HT-29 (cell line): ENCODE measurements at regions not wholly inside any gene's neighbourhood (a gene's known extent, or its start where the extent isn't known, plus 50 kb on each side); places are given as distances from the start of the nearest gene placed in this dataset.

Experiments
- DNase-seq: peaks from one replicate; pipeline ENCODE4 v3.0.0-alpha.2; 2015; ENCODE audit warnings: low spot score

DNA sequence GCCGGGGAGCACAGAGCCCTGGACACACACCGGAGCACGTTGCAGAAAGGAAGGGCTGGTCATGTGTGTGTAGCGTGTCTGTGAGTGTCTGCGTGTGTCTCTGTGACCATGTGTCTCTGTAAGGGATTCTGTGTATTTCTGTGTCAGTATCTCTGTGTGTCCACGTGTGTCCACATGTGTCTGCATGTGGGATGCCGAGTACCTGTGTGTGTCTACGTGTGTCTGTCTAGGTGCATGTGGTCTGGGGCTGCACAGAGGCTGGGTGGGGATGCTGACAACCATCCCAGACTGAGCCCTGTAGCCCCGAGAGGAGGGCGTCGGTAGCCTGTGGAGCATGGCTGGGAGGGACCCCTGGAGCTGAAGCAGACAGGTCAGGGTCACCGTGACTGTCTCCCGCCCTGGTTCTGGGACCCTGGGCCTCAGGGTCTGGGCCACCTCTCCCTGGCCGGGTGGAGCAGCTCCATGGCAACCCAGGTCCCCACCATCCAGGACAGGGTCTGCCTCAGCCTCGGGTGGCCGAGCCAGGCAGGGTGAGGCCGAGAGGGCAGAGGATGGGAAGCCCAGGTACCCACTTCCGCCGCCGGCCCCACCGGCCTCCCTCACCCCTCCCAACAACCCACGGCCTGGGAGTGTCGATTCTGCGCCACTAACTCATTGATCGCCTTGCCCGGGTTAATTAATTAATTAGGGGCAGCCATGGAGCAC is 122.7 kb downstream of the FAM53A start:
- DNase-seq = no peak

DNA sequence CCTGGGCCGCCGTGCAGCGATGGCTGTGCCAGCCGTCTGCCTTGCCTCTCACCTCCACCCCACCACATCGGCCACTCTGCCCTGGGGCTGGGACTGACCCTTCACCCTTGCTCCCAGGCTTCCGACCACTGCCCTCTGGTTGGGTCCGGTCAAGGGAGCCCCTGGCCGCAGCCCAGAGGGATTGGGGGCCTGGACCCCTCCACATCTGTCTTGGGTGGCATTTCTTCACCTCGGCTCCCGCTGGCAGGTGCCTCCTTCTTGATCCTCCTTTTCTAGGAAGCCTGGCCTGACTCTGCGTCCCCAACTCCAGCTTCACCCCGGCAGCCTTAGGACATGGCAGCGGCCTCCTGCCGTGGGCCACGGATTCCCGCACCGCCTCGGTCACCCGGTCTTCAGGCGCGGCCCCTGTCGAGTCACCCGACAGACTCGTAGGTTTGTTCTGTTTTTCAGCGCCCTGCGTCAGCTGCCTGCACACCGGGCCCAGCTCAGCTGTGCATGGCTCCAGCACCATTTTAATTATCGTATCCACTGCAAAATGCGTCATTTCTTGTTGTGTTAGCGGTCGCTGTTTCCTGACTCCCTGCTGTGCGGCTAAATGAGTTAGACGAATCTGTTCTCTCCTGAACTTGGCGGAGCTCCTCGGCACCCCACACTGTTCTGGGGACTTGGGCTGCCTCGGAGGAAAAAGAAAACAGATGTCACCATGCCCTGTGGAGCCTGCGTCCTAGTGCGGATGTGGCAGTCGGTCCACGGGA is 124.0 kb downstream of the FAM53A start:
- DNase-seq = no peak

DNA sequence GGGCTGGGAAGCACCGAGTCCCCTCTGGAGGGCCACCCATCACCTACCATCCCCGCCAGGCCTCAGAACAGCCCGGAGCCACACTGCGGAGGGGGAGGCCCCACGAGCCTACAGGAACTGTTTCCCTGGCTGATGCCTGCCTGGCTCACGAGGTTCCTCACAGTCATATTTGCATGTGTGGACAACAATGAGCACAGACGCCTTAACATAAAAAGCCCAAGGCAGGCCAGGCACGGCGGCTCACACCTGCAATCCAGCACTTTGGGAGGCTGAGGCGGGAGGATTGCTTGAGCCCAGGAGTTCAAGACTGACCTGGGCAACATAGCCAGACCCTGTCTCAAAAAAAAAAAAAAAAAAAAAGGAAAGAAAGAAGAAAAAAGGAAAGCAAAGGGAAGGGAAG is 125.9 kb downstream of the FAM53A start:
- DNase-seq = no peak

DNA sequence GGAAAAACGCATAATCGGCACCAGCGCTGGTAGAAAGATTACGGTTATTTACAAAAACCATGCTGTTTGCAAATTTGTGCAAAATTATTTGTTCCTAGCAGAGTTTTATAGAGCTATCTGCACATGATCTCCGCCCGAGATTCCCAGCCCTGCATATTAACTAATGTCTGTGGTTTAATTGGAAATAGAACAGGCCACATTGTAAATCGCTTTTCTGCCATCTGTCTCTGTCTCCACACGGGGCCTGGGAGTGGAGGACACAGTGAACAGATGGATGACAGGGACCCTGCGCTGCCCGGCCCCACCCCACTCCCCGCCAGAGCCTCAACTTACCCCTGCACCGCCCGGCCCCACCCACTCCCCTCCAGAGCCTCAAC is 126.9 kb downstream of the FAM53A start:
- DNase-seq = no peak

DNA sequence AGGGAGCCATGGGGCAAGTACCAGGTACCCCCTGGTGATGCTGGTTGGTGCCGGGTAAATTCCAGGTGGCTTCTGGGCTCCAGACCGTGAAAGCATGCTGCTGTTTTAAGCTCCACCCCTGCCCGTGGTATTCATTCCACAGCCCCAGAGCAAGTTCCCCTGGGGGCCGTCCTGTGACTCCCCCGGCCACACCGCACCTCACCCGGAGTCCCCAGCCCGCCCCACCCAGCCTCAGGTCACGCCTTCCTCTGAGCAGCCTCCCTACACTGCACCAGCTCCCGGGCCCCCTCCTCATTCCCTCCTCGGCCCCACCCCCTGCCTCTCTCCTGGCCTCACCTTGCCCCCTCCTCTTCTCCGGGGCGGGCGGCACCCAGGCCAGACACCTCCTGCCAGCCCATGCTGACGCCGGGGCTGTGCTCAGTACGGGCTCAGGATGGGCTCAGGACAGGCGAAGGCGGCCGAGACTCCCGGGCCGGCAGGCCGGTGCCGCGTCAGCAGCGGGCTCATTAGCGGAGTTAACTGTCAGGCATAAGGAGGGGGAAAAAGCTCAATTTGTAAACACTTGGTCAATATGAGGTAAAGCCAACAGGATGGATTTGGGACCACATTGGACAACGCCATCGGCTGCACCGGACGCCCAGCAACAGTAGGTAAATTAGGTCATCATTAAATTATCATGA is 127.4 kb downstream of the FAM53A start:
- no peak for DNase-seq

DNA sequence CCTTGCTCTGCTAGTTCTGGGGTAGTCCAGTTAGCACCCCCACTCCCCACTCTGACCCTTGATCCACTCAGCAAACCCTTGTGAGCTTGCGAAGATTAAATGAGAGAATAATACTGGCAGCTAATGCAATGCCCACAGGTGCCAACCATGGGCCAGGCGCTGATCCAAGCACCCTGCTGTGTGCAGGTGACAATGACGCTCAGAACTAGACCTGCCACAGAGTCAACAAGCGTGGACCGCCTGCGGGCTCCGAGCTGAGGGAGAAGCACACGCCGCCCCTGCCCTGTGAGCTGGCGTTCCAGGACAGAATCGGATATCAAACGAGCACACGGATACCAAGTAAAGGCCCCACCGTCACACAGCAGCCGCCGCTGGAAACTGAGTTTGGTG is 129.2 kb downstream of the FAM53A start:
- DNase-seq = no peak

DNA sequence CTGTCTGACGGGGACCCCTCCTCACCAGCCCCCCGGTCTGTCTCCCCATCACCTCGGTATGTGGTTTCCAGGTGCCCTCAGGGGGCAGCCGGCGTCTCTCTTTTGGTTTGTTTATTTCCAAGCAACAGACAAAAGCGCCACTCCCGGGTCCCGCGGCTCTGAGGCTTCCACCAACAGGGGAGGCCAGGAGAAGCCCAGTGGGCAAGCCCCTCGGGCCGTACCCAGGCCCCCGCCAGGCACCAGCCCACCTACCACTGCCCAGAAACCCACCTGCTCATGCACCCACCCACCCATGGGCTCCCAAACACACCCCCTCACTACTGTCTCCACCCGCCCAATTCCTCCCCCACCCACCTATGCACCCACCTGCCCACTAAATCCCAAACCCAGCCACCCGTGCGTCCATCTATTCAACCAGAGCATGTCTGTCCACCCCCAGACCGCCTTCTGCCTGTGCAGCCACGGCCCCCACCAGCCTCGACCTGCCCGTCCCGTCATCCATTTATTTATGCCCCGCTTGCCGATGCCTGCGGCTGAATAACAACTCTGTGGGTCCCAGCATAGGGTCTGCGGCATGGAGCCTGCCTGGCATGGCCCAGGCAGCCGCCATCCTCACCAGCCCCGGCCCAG is 129.8 kb downstream of the FAM53A start:
- DNase-seq = no peak

DNA sequence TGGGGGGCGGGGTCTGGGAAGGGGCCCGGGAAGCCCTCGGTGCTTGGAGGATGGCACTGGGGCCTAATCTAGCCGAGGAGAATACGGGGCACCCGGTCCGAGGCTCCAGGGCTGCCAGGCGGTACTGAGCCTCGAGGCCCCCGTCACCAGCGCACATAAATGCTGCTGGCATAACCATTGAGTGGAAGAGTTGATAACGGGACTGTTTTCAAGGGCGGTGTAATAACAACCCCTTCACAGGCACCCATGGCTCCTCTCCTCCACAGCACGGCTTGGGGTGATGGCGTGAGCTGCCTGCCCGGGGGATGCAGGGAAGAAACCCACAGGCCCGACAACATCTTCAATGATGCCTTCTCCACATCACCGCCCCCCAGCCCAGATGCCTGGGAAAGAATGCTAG is 130.7 kb downstream of the FAM53A start:
- no peak for DNase-seq

DNA sequence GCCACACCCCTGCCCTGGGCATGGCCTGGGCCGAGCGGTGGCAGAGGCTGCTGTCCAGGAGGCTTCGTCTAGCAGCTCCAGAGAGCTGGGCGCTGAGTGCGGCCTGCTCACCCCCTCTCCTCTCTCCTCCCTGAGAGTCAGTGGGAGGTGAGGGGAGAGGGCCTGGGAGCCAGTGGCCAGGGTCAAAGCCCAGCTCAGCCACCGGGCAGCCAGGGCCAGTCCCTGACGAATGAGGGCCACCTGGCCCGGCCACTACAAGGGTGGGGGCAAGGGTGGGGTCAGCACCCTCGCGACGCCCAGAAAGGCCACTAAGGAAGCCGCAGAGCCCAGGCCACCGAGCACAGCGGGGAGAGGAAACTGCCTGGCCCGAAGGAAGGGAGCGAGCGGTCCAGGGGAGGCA is 131.7 kb downstream of the FAM53A start:
- no peak for DNase-seq

DNA sequence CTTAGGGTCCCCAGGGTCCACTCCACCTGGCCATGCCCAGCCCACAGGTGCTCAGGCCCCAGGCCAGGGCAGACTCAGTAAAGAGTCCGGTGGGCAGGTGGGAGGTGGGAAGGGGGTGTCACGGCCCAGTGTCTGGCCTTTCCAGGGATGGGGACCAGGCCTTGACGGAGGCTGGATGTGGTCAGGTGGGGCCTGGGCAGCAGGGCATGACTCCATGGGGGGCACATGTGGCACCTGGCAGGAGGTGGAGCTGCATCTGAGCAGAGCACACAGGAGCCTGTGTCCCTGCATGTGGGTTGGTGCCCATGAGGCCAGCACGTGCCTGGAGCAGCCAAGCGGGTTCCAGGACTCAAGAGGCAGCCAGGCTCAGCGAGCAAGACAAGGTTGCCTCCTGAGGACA is 132.9 kb downstream of the FAM53A start:
- no peak for DNase-seq

DNA sequence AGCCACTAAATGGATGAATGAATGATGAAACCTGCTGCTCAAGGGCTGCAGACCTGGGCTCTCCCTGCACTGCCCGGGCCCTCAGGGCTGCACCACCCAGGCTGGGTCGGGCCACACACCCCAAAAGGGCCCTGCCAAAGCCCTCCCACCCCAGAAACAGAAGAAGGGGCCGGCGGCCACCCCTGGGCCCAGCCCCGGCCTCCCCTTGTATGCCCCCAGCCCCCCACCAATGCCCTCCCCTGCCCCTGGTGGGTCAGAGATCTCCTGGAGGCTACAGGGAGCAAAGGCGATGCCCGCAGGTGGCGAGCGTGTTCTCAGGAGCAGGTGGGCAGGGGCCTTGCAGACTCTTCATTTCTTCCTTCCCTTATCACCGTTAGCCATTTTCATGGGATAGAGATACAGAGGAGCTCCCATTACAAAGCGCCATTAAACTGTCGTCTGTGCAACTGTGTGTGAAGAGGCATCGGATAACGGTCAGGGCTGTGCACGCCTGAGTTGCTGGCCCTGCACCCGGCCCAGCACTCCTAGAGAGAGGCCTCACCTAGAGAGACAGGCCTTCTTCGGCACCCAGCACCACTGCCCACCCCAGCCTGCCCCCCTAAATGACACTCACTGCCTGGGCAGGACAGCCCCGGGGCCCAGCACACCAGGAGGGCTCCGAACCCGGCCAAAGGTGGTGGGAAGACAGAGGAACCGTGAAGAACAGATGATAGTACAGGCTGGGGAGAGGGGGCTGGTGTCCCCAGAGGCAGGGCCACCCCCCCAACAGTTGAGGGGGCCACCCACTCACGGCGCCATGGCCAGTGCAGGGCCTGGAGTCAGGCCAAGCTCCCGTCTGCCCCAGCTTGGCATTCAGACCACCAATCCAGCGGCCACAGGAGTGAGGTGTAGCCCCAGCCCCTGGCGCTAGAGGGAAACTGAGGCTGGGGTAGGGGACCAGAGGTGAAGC is 133.7 kb downstream of the FAM53A start:
- DNase-seq = no peak

DNA sequence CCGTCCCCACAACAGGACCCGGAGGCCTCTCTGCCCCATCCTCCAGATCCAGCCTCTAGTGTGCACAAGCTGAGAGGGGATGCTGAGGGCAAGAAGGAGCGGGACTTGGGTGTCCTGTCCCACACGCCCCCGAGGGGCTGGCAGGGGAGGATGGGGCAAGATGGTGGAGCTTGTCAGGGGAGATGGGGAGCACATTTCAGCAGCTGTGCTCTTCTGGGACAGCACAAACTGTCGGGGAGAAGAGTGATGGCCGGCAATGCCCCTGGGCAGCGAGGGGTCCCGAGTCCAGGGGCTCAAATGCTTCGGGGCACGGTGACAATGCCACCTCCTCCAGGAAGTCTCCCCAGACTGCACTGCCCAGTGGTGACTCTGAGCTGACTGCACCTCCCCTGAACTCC is 134.5 kb downstream of the FAM53A start:
- DNase-seq = no peak

DNA sequence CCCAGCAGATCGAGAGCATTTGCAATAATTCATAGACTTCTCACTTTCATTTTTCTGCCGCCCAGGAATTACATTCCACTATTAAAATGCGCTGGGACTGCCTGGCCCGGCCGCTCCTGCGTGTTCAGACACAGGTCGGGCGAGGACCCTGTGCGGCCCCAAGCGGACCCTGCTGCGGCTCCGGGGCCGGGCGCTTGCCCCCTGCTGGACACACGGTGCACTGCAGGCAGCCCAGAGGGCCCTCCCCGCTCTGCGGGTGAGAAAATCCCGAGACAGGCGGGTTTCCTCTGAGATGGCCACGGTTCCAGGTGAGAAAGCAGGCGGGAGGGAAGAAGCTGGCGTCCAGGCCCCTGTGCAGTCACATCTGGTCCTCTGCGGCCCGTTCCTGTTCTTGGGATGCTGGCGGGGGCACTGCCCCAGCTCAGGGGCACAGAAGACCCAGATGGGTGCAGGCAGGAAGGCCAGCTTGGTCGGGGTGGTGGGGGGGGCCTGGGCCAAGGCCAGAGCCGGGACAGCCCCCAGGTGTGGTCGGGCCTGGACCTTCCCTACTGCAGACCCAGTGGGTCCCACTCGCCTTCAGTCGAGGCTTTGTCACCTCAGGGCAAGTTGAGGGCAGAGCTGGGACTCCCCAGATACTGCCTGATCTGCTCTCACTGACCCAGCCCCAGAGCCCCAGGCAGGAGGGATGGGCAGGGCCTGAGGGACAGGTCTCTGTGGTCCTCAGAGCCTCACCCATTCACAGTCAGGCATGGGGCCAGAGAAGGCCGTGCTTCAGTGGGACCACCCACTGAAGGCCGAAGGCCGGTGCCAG is 135.1 kb downstream of the FAM53A start:
- DNase-seq = peak; percentile 49

DNA sequence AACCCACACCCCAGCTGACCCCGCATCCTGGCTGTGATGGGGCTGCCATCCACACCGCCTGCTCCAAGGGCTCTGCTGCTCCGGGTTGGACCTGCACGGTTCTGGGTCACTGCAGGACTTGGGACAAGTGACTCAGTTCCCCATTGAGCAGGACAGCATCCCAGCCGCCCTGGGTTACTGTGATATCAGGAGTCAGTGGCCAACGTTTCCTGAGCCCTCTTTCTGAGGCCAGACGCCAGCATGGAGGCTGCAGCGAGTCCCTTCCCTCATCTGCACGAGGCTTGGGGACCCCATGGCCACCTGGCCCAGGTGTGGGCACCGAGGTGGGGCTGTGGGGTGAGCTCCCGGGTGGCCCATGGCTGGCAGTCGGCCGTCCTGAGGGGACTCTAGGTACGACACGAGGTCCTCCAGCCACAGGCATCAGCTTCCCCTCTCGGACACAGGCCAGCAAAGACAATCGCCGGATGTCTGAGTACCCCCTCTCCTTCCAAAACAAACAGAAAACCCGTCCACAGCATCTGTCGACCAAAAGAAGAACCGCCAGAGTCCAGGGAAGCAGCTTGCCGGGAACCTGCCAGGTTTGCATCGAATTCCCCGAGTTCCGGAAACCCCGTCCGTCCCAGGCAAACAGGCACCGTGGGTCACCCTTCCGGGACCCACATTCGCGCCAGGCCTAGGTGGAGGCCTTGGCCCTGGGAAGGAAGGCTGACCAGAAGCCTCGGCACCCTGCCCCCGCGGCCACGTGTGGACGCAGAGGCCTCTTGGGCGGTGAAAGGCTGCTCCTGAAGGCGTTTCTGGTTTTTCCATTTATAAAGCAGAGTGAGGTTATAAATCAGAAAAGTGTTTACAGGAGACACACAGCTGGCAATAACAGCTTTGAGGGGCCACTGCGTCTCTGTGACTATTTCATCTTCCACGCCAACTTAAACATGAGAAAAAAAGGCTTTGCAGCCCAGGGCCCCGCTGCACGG is 136.0 kb downstream of the FAM53A start:
- DNase-seq = no peak

DNA sequence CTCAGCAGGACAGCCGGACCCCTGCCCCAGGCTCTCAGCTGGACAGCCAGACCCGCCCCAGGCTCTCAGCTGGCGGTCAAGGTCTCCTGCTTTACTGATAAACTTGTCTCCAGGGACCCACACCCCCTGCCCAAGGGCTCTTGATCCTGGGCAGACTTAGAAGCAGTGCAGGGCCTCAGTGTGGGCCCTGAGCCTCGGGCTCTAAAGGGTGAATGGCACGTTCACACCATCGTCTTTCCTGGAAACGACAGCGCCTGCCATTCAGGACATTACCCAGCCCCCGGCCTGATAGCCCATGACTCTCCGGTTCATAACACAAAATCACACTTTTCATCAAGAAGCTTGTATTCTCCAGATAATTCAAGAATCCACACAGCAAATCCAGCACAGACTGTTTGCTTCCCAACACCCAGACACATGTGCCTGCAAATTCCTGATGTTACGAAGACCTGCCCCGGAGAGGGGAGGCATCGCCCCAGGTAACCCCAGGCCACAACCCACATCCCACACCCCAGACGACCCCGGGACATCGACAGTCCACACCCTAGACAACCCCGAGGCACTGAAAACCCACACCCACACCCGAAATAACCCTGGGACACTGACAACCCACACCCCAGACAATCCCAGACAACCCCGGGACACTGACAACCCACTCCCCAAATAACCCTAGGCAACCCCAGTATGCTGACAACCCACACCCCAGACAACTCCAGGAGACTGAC is 136.8 kb downstream of the FAM53A start:
- no peak for DNase-seq

DNA sequence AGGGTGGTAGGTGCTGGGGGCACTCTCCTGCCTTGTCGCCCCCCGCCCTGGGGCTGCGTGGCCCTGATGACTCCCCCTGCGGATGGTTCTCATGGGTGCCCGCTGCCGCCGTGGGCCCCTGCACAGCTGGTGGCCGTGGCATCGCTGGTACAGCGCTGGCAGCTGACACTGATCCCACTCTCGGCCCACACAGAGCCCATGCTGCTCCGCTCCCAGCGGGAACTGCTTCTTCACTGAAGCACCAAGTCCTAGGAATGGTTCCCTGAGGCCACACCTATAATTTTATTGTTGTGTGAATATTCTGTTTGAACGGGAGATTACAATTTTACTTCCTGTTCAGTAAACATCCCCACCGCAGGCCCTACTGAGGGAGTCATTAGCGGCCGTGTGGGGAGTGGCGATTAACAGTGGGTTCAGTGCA is 138.6 kb upstream of the NKX1-1 start:
- peak; percentile 69 for DNase-seq

DNA sequence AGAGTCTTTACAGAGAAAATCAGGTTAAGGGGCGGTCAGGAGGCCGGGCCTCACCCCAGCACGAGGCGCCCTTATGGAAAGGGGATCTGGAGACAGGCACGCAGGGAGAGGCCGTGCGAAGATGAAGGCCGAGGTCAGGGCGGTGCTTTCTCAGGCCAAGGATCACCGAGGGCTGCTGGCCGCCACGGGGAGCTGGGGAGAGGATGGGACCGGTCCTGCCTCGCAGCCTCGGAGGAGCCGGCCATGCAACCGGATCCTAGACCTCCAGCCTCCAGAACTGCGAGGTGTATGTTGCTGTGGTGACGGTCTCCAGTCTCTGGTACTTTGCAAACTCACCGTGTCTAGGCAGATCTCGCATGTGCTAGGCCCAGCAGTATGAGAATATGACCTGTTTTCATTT is 138.2 kb upstream of the NKX1-1 start:
- peak; percentile 25 for DNase-seq

DNA sequence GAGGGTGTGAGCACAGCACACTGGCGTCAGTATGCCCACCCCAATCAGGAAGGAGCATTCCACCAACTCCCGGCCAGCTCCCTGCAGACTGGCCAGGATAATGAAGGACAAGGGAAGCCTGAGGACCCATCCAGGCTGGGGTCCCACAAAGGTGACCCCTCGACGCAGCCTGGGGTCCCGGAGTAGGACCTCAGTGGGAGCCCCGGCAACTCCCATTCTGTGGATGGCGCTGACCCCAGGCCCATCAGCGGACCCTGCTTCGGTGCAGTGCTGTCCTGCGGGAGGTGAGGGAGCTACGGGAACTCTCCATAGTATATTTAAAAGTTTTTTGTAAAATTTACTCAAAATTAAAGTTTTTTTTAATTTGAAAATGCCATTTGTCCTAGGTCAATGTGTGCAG is 137.7 kb upstream of the NKX1-1 start:
- DNase-seq = no peak

DNA sequence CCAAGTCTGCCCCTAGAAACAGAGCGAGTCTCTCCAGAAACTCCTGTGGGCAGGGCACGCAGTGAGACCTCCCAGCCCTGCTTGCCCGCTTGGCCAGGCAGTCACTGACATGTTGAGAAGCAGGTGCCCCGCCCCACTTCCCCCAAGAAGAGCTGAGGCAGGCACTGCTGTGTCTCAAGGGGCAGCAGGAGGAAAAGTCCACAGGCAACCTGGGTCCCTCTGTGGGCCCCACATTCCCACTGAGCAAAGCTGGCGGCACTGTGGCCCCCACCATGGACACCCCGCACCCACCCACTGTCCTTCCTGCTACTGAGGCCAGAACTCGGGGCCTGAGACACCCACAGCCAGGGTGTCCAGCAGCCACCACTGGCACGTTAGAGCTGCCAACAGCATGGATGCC is 137.3 kb upstream of the NKX1-1 start:
- DNase-seq = no peak
